ENCODE measurements at regions not wholly inside any gene's neighbourhood (a gene's known extent, or its start where the extent isn't known, plus 50 kb on each side); places are given as distances from the start of the nearest gene placed in this dataset.

DNA sequence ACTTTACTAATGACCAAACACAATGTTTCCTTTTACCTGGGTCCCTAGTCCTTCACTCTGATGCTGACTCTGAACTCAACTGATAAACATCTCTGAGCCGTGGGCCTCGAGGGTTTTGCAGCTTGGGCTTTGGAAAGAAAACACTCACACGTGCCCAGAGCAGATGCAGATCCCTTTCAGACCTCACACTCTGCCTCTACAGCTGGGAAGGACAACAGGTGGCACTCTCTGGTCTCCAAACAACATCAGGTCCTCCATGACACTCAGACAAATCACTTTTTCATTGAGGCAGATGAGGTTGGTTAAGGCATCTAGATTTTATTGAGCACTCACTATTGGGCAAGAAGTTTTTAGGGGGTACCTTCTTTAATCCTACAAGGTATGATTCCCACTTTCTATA lies 64.7 kb upstream of the NTRK3 start:
- H3K9me2 ChIP-seq (ENCODE audit: insufficient read depth, low read length): no peaks in the 10 kb centered on the region
- H2AFZ ChIP-seq (ENCODE audit: low read depth, low read length): no peak overlapping the region
- H3K79me2 ChIP-seq (replicated peaks; ENCODE audit: insufficient read depth, low read length): no peaks in the 10 kb centered on the region
- no peaks in the 10 kb centered on the region for H3K9me3 ChIP-seq (ENCODE audit: low read length)
- no peak overlapping the region for H3K4me3 ChIP-seq (ENCODE audit: low read length)
- no peaks in the 10 kb centered on the region for H3F3A ChIP-seq (ENCODE audit: insufficient read depth, low read length, poor library complexity, severe bottlenecking)
- H3K36me3 ChIP-seq (ENCODE audit: insufficient read depth, low read length): no peaks in the 10 kb centered on the region
- no peaks in the 10 kb centered on the region for H4K20me1 ChIP-seq (ENCODE audit: insufficient read depth)
- TF ChIP-seq MXI1 (conservative IDR thresholded peaks at IDR 0.05; ENCODE audit: poor library complexity, severe bottlenecking): no peak
- no peak for TF ChIP-seq TAF1 (IDR thresholded peaks at IDR 0.05; ENCODE audit: low read depth)
- TF ChIP-seq, protein P1, sequence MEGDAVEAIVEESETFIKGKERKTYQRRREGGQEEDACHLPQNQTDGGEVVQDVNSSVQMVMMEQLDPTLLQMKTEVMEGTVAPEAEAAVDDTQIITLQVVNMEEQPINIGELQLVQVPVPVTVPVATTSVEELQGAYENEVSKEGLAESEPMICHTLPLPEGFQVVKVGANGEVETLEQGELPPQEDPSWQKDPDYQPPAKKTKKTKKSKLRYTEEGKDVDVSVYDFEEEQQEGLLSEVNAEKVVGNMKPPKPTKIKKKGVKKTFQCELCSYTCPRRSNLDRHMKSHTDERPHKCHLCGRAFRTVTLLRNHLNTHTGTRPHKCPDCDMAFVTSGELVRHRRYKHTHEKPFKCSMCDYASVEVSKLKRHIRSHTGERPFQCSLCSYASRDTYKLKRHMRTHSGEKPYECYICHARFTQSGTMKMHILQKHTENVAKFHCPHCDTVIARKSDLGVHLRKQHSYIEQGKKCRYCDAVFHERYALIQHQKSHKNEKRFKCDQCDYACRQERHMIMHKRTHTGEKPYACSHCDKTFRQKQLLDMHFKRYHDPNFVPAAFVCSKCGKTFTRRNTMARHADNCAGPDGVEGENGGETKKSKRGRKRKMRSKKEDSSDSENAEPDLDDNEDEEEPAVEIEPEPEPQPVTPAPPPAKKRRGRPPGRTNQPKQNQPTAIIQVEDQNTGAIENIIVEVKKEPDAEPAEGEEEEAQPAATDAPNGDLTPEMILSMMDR (IDR thresholded peaks at IDR 0.05; ENCODE audit: poor library complexity, severe bottlenecking): no peak
- no peak overlapping the region for H3K27ac ChIP-seq (ENCODE audit: low read length)
- no peaks in the 10 kb centered on the region for H3K27me3 ChIP-seq (ENCODE audit: insufficient read depth, low read depth, low read length)
- H3K9ac ChIP-seq (ENCODE audit: low read length): no peak overlapping the region
- H3K4me2 ChIP-seq (ENCODE audit: low read length): no peak overlapping the region

GRCh38 chr15:88316586-88316985 lies 60.0 kb upstream of the NTRK3 start:
- no peaks in the 10 kb centered on the region for H3K9me3 ChIP-seq (ENCODE audit: low read length)
- H3K27ac ChIP-seq (ENCODE audit: low read length): no peak overlapping the region
- TF ChIP-seq, protein P2, sequence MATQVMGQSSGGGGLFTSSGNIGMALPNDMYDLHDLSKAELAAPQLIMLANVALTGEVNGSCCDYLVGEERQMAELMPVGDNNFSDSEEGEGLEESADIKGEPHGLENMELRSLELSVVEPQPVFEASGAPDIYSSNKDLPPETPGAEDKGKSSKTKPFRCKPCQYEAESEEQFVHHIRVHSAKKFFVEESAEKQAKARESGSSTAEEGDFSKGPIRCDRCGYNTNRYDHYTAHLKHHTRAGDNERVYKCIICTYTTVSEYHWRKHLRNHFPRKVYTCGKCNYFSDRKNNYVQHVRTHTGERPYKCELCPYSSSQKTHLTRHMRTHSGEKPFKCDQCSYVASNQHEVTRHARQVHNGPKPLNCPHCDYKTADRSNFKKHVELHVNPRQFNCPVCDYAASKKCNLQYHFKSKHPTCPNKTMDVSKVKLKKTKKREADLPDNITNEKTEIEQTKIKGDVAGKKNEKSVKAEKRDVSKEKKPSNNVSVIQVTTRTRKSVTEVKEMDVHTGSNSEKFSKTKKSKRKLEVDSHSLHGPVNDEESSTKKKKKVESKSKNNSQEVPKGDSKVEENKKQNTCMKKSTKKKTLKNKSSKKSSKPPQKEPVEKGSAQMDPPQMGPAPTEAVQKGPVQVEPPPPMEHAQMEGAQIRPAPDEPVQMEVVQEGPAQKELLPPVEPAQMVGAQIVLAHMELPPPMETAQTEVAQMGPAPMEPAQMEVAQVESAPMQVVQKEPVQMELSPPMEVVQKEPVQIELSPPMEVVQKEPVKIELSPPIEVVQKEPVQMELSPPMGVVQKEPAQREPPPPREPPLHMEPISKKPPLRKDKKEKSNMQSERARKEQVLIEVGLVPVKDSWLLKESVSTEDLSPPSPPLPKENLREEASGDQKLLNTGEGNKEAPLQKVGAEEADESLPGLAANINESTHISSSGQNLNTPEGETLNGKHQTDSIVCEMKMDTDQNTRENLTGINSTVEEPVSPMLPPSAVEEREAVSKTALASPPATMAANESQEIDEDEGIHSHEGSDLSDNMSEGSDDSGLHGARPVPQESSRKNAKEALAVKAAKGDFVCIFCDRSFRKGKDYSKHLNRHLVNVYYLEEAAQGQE (IDR thresholded peaks at IDR 0.05; ENCODE audit: borderline replicate concordance): no peak
- no peak for TF ChIP-seq TAF1 (IDR thresholded peaks at IDR 0.05; ENCODE audit: low read depth)
- no peak for TF ChIP-seq SMC3 (conservative IDR thresholded peaks at IDR 0.05; ENCODE audit: poor library complexity)
- TF ChIP-seq EP300 (conservative IDR thresholded peaks at IDR 0.05; ENCODE audit: poor library complexity, severe bottlenecking): no peak
- TF ChIP-seq RAD21 (conservative IDR thresholded peaks at IDR 0.05): no peak
- no peak for TF ChIP-seq MXI1 (conservative IDR thresholded peaks at IDR 0.05; ENCODE audit: poor library complexity, severe bottlenecking)
- TF ChIP-seq, protein P1 (IDR thresholded peaks at IDR 0.05; ENCODE audit: poor library complexity, severe bottlenecking): no peak
- TF ChIP-seq EZH2 (IDR thresholded peaks at IDR 0.05; ENCODE audit: borderline replicate concordance, insufficient read depth, low read length, poor library complexity, severe bottlenecking): no peak
- no peak for TF ChIP-seq POLR2AphosphoS5 (IDR thresholded peaks at IDR 0.05)
- H3K4me2 ChIP-seq (ENCODE audit: low read length): no peak overlapping the region
- no peak overlapping the region for H3K4me3 ChIP-seq (ENCODE audit: low read length)
- H3K9ac ChIP-seq (ENCODE audit: low read length): no peak overlapping the region
- no peaks in the 10 kb centered on the region for H3K36me3 ChIP-seq (ENCODE audit: insufficient read depth, low read length)
- no peaks in the 10 kb centered on the region for H3K79me2 ChIP-seq (replicated peaks; ENCODE audit: insufficient read depth, low read length)
- no peaks in the 10 kb centered on the region for H3K27me3 ChIP-seq (ENCODE audit: insufficient read depth, low read depth, low read length)
- no peak overlapping the region for H2AFZ ChIP-seq (ENCODE audit: low read depth, low read length)
- no peaks in the 10 kb centered on the region for H3F3A ChIP-seq (ENCODE audit: insufficient read depth, low read length, poor library complexity, severe bottlenecking)
- no peaks in the 10 kb centered on the region for H3K9me2 ChIP-seq (ENCODE audit: insufficient read depth, low read length)
- no peaks in the 10 kb centered on the region for H4K20me1 ChIP-seq (ENCODE audit: insufficient read depth)
